CD4-positive, alpha-beta T cell treated with Interleukin-1 beta for 1 hour (primary cell): ENCODE measurements at regions not wholly inside any gene's neighbourhood (a gene's known extent, or its start where the extent isn't known, plus 50 kb on each side); places are given as distances from the start of the nearest gene placed in this dataset.
A peak's percentile ranks its signal among the peaks of the same experiment; 100 is the strongest.

ENCODE experiments used
- DNase-seq, 2 donors: peaks; one replicate each; pipeline ENCODE4 v3.0.0-alpha.2; 2020 to 2022

GRCh38 chr13:108156749-108157148, 58.6 kb downstream of the LIG4 start:
- DNase-seq: no peak

- DNase-seq: peak; percentile 27 to 50
Observed at GRCh38 chr13:108155185-108156106, 59.9 kb downstream of the LIG4 start.

DNA sequence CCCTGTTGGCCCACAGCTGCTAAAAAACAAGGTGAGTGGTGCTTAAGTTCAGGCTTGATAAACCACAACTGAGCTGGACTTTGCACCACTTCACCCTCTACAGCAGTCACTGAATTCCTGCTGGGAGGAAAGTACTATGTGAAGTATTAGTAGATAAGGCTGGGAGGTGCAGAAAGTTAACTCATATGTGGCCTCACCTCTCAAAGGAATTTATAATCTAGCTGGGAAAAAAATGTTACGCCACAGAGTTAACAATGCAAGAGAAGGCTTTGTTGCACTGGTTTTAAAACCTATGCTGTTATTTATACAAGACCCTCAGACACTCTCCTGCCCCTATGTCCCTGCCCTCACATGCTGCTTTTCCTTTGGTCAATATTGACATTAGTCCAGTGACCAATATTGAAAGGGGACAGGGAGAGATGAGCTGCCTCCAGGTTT, 60.9 kb downstream of the LIG4 start:
- no peak for DNase-seq

- DNase-seq: no peak
Observed at GRCh38 chr13:108146642-108147041, 68.7 kb downstream of the LIG4 start.

GRCh38 chr13:108142702-108143436, 72.5 kb downstream of the LIG4 start:
- DNase-seq: no peak

DNA sequence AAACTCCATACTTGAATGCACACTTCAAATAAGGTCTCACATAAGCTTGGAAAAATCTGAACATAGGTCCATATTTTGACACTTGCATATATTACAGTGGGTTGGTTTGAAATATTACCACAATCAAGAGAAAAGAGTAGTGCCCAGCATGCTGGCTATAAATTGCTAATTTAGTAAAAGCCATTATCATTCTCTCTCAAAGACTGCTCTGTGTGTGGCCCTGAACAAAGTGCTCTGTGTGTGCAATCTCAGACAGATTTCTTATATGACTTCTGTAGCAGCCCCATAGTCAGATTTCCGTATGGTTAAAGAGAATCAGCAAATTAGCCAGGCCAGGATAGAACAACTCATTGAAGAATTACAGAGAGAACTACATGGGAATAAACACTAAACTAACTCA, 78.2 kb downstream of the LIG4 start:
- DNase-seq: no peak

GRCh38 chr13:108127406-108127805, 87.9 kb downstream of the LIG4 start:
- no peak for DNase-seq

DNA sequence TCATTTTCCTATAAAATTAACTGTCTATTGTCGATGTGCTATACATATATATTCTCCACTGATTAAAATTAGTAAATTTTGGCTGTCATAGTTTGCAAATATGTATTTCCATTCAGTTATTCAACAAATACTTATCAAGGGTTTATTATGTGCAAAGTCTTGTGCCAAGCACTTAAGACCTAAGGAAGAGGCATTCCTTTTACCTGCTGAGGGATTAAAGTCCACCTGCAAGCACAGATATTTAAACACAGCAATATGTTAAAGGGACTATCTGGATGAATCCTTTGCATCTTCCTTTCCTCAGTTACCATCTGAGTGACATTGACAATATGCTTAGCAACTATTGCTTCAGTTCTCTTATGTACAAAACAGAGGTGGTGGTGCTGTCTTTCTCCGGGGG, 89.3 kb downstream of the LIG4 start:
- no peak for DNase-seq

GRCh38 chr13:108121406-108121805, 93.9 kb downstream of the LIG4 start:
- no peak for DNase-seq

DNA sequence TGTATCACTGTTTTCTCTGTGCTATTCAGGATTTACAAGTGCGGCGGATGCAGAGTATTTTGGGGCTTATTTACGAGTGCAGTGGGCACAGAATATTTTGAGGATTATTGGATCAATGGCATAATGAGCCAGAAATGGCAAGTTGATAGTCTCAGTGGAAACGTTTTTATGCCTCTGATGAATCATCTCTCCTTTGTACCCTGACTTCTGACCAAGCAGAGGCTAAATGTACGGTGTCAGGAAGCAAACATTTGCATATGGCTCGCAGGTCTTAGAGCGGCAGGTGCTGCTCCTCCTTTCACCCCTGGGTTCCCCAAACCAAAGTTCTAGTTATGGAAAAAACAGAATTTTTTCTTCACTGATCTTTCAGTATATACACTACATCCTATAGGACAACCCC, 94.5 kb downstream of the LIG4 start:
- DNase-seq: no peak

GRCh38 chr13:108120302-108120701, 95.0 kb downstream of the LIG4 start:
- no peak for DNase-seq

DNA sequence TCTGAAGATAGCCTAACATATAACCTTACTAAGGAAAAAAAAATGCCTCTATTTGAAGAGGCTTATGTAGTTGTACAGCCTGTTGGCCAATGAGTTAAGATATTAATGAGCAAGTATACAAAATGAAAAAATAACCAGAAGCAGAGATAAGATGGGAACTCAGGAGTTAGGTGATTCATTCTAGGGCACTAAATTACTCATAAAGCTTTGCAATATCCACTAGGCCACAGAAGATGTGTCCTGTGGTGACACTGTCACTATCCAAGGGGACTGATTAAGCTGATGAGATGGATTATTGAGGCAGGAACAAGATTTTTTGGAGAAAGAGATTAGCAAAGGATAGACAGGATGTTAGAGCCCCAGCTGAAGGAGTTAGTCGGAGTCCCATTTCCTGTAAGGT, 99.6 kb downstream of the LIG4 start:
- DNase-seq: no peak

DNA sequence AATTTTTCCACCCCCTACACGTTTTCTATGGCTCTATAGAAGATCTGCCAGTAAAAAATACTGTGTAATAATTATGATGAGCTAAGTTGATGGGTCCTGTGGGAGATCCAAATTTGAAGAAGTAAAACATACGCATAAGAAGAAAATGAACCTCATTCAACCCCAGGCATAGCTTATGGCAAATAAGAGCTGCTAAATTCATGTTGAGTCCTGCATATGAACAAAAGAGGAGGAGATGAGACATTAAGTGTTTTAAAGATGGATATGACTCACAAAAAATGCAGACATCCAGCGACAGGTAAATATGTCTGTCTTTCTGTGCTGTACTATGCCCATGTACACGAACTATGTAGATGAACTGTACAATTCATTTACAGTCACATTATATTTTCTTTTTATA, 101.9 kb downstream of the LIG4 start:
- DNase-seq: no peak

- no peak for DNase-seq
Observed at GRCh38 chr13:108104736-108105135, 110.6 kb downstream of the LIG4 start.

DNA sequence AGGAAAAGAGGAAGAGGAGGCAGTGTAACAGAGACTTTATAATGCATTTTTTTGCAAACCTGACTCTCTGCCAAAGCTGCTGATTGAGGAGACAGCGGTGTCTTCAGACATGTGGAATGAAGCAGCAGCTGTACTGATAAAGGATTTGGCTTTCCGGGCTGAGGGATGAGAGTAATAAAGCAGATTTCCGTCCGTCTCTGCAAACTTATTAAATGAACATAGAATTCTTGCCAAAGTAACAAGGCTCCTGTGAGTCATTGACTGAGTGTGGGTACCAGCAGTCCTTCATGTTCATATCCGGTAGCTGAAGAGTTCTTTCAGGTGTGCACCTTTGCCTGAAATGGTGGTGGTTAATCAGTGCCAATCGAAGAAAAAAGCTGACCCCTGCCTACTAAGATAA, 112.6 kb downstream of the LIG4 start:
- no peak for DNase-seq

DNA sequence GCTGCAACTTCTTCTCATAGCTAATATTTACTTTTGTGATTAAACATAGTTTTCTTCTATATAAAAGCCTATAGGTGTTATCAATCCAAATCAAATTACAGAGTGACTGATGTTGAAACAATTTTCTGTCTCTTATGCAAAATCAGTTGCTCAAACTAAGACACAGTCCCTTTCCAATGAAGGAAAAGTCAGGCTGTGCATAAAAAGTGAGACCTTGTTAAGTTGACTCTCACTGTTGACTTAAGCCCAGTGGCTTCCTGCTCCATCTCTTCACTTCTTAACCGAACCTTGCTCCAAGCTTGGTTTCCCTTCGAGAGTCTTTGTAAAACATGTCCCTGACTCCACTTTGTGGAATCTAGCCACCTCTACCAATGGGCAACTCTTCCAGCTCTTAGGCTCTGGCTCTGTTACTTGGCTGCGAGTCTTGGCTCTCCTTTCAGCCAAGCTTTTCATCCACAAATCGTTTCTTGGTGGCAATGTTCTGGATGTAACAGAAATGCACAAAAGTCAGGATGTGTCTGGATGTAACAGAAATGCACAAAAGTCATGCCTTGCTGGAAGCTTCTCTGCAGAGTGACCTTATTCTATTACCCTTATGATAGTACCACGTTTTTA, 118.9 kb downstream of the LIG4 start:
- no peak for DNase-seq

- DNase-seq: no peak
Observed at GRCh38 chr13:108095036-108095435, 120.3 kb downstream of the LIG4 start.

GRCh38 chr13:108093616-108094015, 121.7 kb downstream of the LIG4 start:
- DNase-seq: no peak

DNA sequence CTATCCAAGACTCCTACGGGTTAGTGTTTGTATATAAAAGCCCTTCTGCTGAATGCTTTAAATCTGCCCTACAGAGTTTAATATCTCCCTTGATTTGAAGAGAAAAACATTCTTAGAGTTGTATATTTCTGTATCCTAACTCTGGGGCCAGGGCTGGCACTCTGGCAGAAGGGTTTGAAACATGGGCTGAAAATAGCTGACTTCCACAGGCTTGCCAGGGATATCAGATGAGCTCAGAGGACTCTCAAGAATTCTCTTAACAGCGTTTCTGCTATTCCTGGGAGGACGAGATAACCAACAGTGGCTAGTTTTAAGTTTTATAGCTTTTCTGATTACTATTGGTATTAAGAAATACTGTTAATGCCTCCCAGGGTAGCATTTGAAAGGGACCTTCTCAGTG, 127.5 kb downstream of the LIG4 start:
- no peak for DNase-seq

DNA sequence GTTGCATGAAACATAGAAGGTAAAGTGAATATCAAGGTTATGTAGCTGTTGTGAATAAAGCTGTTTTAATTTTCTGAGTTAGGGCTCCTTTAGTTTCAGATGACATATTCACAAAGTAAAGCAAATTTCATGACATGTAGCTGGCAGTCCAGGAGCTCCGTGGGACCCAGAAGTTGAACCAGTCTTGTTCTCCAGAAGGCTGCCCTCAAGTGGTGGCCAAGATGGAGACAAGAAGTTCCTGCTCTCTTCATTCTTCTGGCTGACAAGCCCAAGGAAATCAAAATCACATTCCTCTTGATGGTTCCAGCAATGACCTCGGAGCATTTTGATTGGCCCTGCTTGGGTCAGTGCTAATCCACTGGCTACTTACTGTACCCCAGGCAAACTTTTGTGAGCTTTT, 128.7 kb downstream of the LIG4 start:
- no peak for DNase-seq

GRCh38 chr13:108084840-108085239, 130.5 kb downstream of the LIG4 start:
- DNase-seq: no peak

- no peak for DNase-seq
Observed at GRCh38 chr13:108083056-108083455, 132.3 kb downstream of the LIG4 start.

GRCh38 chr13:108082481-108082880, 132.9 kb downstream of the LIG4 start:
- DNase-seq: no peak

- no peak for DNase-seq
Observed at GRCh38 chr13:108077284-108077683, 138.1 kb downstream of the LIG4 start.
